ENCODE measurements at regions not wholly inside any gene's neighbourhood (a gene's known extent, or its start where the extent isn't known, plus 50 kb on each side); places are given as distances from the start of the nearest gene placed in this dataset.
"Not testable (repeated sequence)": the region's sequence is repeated elsewhere in the genome, so short reads cannot be mapped to it uniquely, and the experiment has no call there.

DNA sequence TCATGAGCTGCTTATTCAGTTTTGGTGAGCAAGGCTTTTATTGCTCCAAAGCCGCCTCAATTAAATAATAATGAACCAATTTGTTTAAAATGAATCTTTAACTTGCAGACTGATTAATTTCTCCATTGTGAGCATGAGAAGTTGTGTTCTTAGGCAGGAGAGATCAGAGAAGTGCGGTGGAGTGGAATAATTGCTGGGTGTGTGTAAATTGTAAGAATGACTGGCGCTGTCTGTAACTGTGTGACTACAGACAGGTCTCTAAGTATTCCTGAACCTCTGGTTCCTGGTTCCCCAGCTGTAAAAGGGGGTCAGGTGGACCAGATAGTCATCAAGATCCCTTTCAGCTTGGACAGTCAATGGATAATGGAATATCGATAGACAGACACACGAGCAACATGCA is 98.0 kb upstream of the EFEMP1 start:
- DNase-seq = no peak

DNA sequence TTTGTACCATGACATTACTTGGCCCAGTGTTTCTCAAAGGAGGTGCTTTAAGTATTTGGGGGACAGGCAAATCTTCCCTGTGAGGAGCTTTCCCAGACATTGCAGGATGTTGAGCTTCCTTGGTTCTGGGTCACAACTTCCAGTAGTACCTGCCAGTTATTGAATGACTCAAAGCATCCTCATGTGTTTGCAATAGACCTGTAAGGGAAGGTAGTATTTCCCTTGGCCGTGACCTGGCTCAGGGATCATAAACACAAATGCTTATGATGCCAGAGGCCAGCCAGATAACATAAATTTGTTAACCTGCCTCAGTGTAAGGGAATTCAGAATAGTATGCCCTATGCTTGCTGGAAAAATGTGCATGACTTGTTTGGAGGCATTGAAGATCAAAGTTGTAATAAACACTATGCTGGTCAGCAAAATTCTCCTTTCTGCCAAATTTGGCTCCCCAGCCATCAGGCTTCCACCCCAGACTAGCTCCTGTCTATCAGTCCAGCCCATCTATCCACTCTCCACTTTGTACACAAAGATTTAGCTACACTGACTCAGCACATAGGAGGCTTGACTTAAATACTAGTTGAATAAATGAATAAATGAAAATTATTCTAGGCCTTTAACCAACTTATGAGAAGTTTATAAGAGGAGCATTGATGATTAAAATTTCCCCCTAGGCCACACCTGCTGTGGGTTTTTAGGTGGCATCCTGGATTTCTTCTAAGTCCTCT is 102.0 kb upstream of the EFEMP1 start:
- DNase-seq = no peak

DNA sequence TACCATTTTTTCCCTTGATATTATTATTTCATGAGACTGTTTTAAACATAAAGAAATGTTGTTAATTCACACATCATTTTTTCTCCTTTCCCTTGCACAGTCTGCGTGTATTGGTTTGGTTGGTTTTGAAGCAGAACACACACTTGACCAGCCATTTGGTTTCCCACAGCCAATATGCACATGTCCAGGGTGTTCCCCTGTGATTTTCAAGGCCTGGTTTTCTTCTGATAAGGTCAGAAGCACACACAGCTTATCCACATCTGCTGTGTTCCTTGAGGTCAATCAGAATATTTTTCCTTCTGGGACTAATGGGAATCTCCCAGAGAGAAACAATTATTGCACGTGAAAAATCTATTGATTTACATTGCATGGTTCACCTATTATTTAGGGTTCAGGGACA is 103.2 kb upstream of the EFEMP1 start:
- DNase-seq = no peak

DNA sequence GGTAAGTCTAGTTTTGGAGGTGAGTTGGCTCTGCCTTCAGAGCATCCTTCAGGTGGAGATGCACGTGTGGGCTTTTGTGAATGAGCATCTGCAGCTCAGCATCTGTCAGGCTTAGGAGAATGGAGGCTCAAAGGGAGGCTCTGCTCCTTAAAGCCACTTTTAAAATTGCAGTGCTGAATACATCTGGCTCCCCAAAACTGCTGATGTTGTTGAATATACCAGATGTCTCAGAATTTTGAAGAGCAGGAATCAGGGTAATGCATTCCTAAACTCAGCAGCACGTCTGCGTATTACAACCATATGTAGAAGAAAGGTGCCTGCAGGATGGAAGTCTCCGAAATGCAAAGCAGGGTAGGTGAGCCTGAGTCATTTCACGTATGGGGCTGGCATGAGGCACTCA is 106.5 kb upstream of the EFEMP1 start:
- no peak for DNase-seq

DNA sequence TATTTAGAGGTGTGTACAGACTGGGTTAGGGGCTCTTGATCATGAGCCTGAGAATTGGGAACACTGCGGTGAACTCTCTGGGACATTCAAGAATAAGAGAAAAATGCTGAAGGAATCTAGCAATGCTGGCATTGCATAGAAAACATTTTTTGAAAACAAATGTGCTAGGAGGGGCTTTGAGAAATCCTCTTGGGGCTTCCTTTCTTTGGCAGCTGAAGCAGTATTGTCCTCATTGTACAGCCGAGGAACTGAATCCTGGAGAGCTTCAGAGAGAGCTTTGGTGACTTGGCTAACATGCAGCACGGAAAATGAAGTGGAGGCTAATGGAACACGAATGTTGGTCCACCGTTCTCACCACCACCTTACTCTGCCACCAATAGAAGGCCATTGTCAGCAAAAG is 107.3 kb upstream of the EFEMP1 start:
- DNase-seq = no peak

DNA sequence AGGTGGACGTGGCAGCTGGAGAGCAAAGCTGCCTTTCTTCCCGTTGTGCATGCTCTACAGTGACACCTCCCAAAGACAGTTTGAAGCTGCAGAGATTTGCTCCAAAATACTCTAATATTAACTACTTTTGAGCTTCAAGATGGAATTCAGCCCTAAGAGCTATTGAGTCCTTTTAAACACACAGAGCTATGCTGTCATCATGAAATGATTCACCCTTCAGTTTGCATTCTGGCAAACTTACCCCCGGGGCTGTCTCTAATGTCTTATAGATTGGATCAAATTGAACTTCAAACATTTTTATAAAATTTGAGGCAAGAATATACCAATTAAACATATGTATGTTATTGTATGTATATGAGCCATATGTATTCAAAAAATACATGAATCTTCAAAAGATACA is 110.7 kb upstream of the EFEMP1 start:
- no peak for DNase-seq

DNA sequence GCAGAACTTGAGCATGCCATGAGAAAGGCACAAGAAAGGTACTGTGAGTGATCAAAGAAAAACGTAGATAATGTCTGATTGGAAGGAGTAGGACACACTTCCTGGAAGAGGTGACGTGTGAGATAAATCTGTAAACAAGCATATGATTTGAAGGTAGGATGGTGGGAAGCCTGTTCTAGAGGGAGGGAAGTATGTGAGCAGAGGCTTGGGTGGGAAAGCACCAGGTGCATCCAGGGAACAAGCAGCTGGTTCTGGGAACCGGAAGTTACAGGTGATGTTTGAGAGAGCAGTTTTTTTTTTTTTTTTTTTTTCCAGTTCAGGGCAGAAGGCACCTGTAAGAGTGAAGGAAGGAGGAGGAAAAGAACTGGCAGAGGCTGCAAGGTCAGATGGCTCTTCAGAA is 116.6 kb upstream of the EFEMP1 start:
- DNase-seq = no peak

DNA sequence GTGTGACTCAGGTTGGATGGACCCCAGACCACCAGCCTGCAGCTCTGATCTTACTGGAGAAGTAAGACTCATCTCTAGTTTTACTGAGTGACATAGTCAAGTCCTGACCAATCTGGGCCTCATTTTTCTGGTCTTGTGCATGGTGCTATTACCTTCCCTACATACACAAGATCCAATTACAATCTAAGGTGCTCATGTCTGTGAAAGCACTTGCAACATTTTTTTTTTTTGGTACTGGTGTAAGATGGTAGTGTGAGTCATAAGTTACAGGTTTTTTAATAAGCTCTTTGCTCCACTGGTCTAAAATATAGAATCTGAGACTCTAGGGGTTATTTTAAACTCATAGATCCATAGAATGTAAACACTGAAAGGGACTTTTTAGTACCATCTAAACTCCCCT is 117.3 kb upstream of the EFEMP1 start:
- no peak for DNase-seq

DNA sequence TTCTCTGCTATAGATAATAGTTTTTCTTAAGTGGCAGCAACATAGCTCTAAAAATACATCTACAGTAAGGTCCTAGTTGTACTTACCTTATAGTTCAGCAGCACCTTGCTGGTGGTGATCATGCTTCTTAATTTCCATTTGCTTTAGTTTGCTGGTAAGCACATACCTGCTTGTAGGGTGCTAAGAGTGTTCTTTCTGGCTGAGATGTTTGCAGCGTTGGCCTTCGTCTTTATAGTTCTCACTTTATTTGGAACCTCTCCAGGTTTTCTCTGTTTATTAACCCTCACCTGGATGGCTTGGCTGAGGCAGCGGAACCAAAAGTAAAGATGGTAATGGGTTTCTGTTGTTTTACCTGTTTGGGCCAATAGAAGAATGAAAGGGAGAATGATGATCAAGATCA is 123.6 kb upstream of the EFEMP1 start:
- no peak for DNase-seq

DNA sequence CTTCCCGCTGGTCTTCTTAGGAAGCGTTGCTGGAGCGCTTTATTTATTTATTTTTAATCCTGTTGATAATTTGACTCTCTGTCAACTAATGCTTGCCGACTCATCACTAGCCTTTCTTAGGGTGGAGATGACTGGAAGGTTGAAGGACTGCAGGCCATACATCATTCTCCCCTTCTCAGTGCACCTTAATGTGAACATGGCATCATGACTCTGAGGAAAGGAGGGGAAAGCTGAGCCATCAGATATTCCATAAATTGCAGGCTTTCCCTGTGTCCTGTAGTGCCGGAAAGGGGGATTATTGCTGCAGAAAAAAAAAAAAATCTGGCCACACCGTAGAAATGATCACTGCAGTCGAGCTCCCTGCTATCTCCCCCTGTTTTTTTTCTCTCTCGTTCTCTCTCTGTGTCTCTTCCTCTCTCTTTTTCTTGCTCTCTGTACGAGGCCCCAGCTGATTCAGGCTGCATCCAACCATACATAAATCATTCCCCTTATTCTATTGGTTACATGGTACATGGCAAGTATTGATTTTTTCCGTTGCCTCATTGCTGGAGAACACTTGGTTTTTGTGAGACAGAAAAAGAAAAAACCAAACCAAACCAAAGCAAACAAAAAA is 125.8 kb upstream of the EFEMP1 start:
- DNase-seq = no peak

DNA sequence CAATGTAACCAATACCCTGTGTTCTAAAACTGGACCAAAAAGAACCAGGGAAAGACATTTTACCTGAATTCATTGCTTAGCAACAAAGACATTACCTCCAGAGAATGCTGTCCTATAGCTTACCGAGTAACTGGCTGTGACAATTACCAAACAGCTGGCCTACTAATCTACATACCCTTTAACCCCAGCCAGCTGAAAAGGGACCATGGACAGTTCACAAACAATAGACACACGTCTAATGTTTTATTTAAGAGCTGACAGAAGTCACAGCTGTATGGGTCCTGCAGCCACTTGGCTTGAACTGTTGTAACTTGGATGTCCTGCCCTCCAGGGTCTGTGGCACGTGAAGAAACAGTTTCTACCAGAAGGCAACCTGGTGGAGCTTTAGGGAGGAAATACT is 130.1 kb upstream of the EFEMP1 start:
- DNase-seq = no peak

DNA sequence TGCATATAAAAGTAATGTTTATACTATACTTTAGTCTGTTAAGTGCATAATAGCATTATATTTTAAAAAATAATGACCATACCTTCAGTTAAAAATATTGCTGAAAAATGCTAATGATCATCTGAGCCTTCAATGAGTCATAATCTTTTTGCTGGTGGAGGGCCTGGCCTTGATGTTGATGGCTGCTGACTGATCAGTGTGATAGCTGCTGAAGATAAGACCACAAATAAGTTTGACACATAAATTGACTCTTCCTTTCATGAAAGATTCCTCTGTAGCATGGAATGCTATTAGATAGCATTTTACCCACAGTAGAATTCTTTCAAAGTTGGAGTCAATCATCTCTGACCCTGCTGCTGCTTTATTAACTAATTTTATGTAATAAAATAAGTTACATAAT is 128.4 kb upstream of the CCDC85A start:
- no peak for DNase-seq

DNA sequence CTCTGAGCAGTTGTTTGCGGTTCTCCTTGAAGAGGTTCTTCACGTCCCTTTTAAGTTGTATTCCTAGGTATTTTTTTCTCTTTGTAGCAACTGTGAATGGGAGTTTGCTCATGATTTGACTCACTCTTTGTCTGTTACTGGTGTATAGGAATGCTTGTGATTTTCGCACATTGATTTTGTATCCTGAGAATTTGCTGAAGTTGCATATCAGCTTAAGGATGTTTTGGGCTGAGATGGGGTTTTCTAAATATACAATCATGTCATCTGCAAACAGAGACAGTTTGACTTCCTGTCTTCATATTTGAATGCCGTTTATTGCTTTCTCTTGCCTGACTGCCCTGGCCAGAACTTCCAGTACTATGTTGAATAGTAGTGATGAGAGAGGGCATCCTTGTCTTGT is 122.5 kb upstream of the CCDC85A start:
- not testable (repeated sequence) for DNase-seq

DNA sequence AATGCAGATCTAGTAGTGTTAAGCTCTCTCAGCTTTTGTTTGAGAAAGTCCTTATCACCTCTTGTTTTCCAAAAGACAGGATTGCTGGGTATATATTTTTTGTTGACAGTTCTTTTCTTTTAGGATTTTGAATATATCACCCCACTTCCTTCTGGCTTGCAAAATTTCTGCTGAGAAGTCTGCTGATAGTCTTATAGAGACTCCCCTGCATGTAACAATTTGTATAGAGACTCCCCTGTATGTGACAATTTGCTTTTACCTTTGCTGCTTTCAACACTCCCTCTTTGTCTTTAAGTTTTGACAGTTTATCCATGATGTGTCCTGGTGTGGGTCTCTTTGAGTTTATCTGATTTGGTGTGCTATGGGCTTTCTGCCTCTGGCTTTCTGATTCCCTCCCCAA is 115.0 kb upstream of the CCDC85A start:
- DNase-seq = no peak

DNA sequence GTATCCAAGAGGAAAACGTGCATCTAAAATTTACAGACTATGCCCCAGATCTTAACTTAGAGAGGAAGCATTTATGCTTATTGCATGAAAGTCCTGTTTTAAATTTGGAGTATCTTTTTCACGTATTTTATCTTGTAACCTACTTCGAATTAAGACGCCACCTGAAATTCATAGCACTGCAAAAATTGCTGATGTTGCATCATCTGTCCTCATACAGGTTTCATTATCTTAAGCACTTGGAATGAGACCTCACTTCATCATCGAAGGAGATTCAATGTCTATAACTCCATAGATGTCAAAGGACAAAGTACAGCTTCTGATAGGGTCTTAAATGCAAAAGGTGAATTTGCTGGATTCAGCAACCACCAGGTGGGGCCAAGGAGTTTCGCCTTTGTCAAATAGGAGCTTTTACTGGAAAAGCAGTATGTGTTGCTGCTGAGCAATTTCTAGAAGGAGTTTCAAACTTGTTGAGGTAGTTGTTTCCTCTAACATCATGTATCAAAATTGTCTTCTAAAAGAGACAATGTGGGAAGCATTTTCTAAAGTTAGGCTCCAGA is 106.4 kb upstream of the CCDC85A start:
- DNase-seq = peak; percentile 17

DNA sequence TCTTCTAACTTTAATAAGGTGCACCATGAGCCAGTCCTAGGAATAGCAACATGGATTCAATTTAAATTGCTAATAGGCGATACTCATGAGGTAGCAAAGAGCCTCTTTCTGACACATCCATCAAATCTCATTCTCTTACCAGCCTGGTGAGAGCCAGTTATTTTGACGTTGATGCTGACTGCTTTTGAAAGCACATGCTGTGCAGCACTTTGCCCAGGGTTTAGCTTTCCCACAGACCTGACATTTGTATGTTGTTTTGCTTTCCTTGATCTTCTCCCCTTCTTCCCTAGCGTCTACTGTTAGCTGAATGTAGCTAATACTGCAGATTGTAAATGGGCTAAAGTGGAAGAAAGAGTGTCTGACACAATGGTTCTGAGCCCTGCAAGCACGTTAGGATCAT is 101.1 kb upstream of the CCDC85A start:
- DNase-seq = no peak

DNA sequence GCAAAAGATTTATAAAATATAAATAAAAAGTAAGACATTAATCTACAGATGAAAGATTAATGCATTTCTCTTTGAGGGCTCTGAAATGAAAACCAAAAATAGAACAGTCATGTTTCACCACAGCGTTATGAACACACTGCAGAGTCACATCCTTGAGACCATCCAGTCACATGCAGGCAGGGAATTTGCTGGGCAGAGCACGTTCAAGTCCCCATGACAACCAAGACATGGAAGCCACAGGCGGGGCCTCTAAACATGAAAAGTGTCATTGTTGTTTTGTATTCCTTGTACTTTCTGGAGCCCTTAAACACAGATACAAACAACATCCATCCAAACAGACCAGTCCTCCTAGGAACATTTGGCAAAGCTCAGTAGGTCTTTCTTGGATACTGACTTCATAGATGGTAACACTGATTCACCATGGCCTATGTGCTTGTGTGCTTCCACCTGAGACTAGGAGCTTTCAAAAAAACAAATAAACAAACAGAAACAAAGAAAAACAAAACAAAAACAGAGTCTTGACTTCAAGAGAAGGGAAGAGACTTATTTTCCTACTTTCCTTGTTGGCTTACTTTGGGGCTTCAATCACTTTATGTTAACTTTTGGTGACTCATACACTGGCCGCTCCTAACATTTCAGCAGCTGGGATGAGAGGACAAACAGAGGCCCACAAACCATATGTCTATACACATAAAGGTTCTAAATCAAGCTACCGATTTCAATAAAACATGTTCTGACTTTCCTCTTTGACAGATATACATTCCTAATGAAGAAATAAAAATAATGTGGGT is 99.5 kb upstream of the CCDC85A start:
- DNase-seq = no peak

DNA sequence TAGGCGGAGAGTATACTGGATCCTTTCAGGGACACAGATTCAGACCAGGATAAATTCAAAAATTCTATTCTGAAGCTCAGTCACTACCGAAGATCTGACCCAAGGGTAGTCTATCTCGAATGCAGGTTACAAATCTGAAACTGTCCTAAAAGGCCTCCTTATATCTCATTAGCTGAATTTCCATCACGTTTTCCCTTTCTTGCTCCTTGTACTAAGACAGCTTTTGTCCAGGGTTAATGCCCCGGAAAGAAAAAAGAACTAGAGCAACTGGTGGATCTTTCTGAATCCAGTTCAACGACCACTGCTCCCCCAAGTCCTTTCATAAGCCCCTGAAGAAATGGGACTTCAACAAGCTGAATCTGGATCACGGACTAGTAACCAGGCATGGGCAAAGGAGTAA is 97.5 kb upstream of the CCDC85A start:
- DNase-seq = no peak

DNA sequence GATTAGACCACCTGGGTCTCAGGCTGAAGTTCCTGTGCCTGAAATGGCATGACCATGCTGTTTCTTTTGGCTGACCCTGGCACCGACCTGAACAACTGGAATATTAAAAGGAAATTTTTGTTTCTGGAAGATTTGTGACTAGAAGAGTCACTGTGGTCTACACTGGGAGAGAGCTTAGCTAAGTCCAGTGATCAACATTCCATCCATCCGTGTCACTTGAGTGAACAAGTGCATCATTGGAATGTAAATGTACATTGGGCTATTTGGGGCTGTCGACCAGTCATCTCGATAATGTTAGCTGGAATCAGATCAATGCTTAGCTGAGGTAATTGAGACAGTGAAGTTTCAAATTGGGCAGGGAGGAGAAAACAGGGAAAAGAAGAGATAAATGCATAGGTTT is 95.4 kb upstream of the CCDC85A start:
- no peak for DNase-seq

DNA sequence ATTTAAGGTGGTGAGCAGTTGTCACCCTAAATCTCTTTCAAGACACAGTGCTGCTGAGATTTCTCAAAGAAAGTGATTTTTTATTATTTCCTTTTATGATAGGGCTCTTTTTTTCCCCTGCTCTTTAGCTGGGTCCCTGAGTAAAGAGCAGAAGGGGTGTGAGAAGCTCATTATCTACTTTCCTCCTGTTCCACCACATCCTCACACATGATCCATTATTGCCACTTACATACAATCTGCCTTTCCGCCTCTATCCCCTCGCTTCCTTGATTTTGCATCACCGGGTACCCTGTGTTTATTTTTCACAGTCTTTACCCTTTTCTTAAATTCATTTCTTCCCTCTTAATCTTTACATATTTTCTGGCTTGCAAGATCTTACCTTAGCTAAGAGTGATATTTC is 93.9 kb upstream of the CCDC85A start:
- DNase-seq = no peak

DNA sequence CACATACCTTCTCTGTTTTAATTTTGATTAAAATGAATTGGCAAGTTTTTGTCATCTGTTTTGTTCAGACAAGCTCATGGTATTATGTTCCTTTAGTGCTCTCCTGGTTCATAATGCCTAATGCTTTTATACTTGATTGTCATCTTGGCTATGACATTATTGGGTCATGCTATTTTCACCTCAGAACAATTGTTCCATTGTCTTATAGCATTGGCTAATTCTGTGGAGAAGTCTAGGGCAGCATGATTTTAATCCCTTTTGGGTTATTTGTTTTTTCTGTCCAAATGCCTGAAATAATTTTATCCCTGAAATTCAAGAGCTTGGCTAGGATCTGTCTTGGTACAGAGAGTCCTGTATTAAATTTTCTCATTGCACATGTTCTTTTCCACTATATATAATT is 83.8 kb upstream of the CCDC85A start:
- DNase-seq = no peak

DNA sequence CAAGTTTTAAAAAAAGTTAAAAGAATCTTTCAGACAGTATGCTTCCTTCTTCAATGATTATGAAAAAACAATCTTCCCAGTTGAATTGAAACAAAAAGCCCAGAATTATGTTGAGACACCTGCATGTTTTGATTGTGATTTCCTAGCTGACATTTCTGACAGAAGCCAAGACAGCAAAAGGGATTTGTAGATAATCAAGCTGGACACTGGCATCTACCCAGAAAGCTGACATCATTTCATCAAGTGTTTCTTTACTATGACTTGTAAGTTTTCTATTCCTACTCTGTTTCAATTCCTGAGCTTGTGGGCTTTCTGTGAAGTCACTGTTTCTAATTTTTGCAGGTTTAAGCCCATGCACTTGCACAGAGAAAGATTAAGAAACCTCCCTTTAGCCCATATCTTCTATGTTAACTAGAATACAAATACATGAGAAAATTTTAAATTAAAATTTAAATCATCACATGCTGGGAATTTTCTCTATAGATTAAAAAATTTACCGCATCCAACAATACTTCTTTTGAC is 82.9 kb upstream of the CCDC85A start:
- no peak for DNase-seq

DNA sequence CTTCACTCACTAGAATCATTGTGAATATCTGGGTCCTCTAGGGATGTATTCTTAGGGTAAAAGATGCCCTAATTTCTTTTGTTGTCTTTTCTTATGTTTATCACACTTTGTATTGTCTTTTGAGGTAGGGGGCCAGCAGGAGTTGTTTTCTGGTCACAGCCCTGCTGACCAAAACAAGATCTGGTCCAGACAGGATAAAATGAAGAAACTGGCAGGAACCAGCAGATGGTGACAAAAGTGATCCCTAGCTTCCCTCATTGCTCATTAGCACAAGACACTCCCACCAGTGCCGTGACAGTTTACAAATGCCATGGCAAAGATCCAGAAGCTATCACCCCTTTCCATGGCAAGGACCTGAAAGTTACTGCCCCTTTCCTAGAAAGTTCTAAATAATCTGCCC is 81.7 kb upstream of the CCDC85A start:
- no peak for DNase-seq

DNA sequence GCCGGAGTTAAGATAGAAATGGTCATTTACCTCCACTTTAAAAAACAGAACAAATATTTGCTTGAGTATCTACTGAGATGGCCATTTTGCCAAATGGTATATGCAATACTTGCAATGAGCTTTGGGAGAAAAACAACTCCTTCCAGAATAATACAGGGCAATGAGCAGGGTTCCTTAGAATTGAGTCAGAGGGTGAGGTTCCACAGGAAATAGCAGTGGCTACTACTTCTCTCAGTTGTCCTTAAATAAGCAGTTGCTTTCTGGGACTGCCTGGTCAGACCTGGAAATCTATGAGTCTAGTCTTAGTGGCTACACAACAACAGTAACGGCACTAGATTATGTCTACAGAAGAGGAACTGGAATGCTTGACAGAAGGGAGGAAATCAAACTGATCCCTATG is 80.9 kb upstream of the CCDC85A start:
- DNase-seq = no peak

Measured in midbrain (tissue), 1 donor.